ENCODE measurements at regions not wholly inside any gene's neighbourhood (a gene's known extent, or its start where the extent isn't known, plus 50 kb on each side); places are given as distances from the start of the nearest gene placed in this dataset.
A peak's percentile ranks its signal among the peaks of the same experiment; 100 is the strongest.

- Histone ChIP-seq H3K4me3 (no peak overlapping the region), H3K27me3 (replicated peaks in 1 of 7) (no peaks in the 10 kb centered on the region), H3K27ac (peak overlapping the region in 6 of 8 donors; percentile 13 to 48 (median 22)), H3K4me1 (no peaks in the 10 kb centered on the region), H3K36me3 (no peaks in the 10 kb centered on the region), H3K9me3 (peaks cover 0 to 7% (median 1%) of the 10 kb centered on the region in 8 donors)
- WGBS, 5 donors, result 41 to 61% (median 44%) methylated on average over 3 of the region's 3 CpGs
- TF ChIP-seq POLR2AphosphoS5 (IDR thresholded peaks at IDR 0.05) (no peak), CTCF (IDR thresholded peaks at IDR 0.05 in 8 of 11, conservative IDR thresholded peaks at IDR 0.05 in 3 of 11) (no peak), POLR2A (IDR thresholded peaks at IDR 0.05) (no peak)
- no peak for DNase-seq
- intact Hi-C loops (cut with DNase I; ENCODE audit: low total_unique reads), result no loop called here
Measured at GRCh38 chrX:115504167-115504566, 56.8 kb upstream of the PLS3 start.

All from spleen (tissue), 11 donors.